ENCODE measurements at regions not wholly inside any gene's neighbourhood (a gene's known extent, or its start where the extent isn't known, plus 50 kb on each side); places are given as distances from the start of the nearest gene placed in this dataset.
"Not testable (repeated sequence)": the region's sequence is repeated elsewhere in the genome, so short reads cannot be mapped to it uniquely, and the experiment has no call there.

DNA sequence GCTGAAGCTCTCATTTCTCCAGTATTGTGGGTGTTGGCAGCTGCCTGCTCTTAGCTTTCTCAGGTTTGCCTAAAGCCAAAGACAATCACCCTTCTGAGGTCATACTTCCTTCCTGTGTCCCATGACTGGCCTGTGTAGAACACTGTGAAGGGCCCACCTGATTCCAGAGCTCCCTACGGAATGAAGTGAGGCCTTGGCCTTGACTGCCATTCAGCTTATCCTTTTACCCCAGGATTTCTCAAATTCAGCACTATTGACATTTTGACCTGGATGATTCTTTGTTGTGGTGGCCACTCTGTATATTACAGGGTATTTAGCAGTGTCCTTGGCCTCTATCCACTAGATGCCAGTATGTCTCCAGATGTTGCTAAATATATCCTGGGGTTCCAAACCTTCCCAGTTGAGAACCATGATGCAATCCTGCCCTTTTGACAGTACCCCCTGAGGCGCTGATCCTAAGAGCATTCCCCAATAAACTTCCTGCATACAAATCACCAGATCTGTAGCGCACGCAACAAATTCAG is 112.3 kb upstream of the KRR1 start:
- ChIA-PET CTCF (interaction anchor here (0.6 to 1.7 kb wide), 5 partner anchors 11 to 936 kb away, joined by 3 to 4 read pairs (median 3); partner anchors contain the start of gene OSBPL8), POLR2A (no interaction called here)
- DNase-seq (ENCODE audit: extremely low spot score): no peak
- no peak for TF ChIP-seq CTBP1 (IDR thresholded peaks at IDR 0.05; ENCODE audit: borderline replicate concordance)
- no peak for TF ChIP-seq LEF1 (IDR thresholded peaks at IDR 0.05; ENCODE audit: borderline replicate concordance)
- TF ChIP-seq ZNF384 (IDR thresholded peaks at IDR 0.05): no peak
- TF ChIP-seq, protein P1, sequence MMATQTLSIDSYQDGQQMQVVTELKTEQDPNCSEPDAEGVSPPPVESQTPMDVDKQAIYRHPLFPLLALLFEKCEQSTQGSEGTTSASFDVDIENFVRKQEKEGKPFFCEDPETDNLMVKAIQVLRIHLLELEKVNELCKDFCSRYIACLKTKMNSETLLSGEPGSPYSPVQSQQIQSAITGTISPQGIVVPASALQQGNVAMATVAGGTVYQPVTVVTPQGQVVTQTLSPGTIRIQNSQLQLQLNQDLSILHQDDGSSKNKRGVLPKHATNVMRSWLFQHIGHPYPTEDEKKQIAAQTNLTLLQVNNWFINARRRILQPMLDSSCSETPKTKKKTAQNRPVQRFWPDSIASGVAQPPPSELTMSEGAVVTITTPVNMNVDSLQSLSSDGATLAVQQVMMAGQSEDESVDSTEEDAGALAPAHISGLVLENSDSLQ (IDR thresholded peaks at IDR 0.05): no peak
- TF ChIP-seq SUZ12 (IDR thresholded peaks at IDR 0.05): no peak

DNA sequence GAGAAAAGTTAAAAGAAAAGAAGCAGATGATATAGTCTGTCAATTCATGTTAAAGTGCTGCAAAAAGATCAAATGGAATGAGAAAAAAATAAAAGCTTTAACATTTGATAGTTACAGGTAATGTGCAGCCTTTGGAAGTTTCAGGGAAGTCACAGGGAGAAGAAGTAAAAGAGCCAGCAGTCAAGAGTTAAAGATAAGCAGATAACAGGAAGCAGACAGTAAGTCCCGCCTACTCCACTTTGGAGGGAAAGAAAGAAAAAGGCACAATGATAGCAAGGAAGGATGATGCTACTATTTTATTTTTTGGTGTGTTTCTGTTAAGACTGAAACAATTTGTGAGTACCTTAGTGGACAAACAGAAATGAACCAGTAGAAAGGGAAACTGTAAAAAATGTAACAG is 111.1 kb upstream of the KRR1 start:
- CTCF ChIA-PET: interaction anchor here (0.7 kb wide), 1 partner anchor 142 kb away, joined by 3 read pairs; no protein-coding TSS in a partner anchor
- TF ChIP-seq SUZ12 (IDR thresholded peaks at IDR 0.05): no peak
- no peak for TF ChIP-seq BHLHE40 (IDR thresholded peaks at IDR 0.05; ENCODE audit: borderline replicate concordance)
- no peak for TF ChIP-seq ARNT (IDR thresholded peaks at IDR 0.05)
- no peak for TF ChIP-seq ELF4 (IDR thresholded peaks at IDR 0.05)
- TF ChIP-seq SP1 (IDR thresholded peaks at IDR 0.05): no peak
- TF ChIP-seq, protein P1 (IDR thresholded peaks at IDR 0.05): no peak
- no peak for TF ChIP-seq FOXM1 (IDR thresholded peaks at IDR 0.05; ENCODE audit: borderline replicate concordance)
- TF ChIP-seq CTBP1 (IDR thresholded peaks at IDR 0.05; ENCODE audit: borderline replicate concordance): no peak
- no peak for TF ChIP-seq FOXK2 (IDR thresholded peaks at IDR 0.05)
- DNase-seq (ENCODE audit: extremely low spot score): no peak
- POLR2A ChIA-PET: no interaction called here

DNA sequence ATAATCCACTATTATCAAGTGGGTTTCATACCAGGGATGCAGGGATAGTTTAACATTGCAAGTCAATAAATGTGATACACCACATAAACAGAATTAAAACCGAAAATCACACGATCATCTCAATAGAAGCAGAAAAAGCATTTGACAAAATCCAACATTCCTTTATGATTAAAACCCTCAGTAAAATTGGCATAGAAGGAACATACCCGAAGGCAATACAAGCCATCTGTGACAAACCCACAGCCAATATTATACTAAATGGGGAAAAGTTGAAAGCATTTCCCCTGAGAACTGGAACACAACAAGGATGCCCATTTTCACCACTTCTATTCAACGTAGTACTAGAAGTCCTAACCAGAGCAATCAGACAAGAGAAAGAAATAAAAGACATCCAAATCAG is 103.0 kb upstream of the KRR1 start:
- CTCF ChIA-PET, POLR2A ChIA-PET: not testable (repeated sequence)

DNA sequence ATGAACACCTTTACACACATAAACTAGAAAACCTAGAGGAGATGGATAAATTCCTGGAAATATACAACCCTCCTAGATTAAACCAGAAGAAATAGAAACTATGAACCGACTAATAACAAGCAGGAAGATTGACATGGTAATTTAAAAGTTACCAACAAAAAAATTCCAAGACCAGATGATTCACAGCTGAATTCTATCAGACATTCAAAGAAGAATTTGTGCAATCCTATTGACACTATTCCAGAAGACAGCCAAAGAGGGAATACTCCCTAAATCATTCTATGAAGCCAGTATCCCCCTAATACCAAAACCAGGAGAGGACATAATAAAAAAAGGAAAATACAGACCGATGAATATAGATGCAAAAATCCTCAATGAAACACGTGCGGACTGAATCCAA is 102.6 kb upstream of the KRR1 start:
- DNase-seq (ENCODE audit: extremely low spot score): no peak
- CTCF ChIA-PET: no interaction called here

More for the DNA sequence above, 103.0 kb upstream of the KRR1 start:
- not testable (repeated sequence) for DNase-seq (ENCODE audit: extremely low spot score)

DNA sequence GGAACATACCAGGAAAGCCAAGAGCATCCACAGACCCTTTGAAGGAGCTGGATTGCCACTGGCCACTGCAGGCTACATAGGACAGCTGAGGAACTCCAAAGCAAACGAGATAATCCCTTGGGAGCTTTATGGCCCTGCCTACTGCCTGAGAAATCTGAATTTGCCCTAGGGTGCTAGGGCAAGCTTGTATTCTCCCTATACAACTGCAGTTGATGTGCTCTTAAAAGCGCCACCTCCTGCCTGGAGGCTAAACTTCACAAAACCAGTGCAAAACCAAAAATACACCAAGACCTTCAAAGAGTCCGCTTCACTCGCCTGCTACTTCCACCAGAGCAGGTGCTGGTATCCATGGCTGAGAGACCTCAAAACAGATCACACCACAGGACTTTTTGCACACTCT is 99.6 kb upstream of the KRR1 start:
- DNase-seq (ENCODE audit: extremely low spot score): no peak
- no peak for TF ChIP-seq HDGF (IDR thresholded peaks at IDR 0.05; ENCODE audit: borderline replicate concordance)
- TF ChIP-seq CTBP1 (IDR thresholded peaks at IDR 0.05; ENCODE audit: borderline replicate concordance): no peak
- TF ChIP-seq, protein P1 (IDR thresholded peaks at IDR 0.05): no peak
- no peak for TF ChIP-seq FOXA1 (IDR thresholded peaks at IDR 0.05)
- TF ChIP-seq SUZ12 (IDR thresholded peaks at IDR 0.05): no peak
- no peak for TF ChIP-seq LEF1 (IDR thresholded peaks at IDR 0.05; ENCODE audit: borderline replicate concordance)
- no peak for TF ChIP-seq NFRKB (IDR thresholded peaks at IDR 0.05)
- TF ChIP-seq ELF4 (IDR thresholded peaks at IDR 0.05): no peak
- no peak for TF ChIP-seq TARDBP (IDR thresholded peaks at IDR 0.05)
- TF ChIP-seq FOXK2 (IDR thresholded peaks at IDR 0.05): no peak
- no peak for TF ChIP-seq SP1 (IDR thresholded peaks at IDR 0.05)
- no peak for TF ChIP-seq L3MBTL2 (conservative IDR thresholded peaks at IDR 0.05)
- CTCF ChIA-PET: no interaction called here
- POLR2A ChIA-PET: no interaction called here

More for the DNA sequence above, 102.6 kb upstream of the KRR1 start:
- POLR2A ChIA-PET: no interaction called here
- TF ChIP-seq HDGF (IDR thresholded peaks at IDR 0.05; ENCODE audit: borderline replicate concordance): no peak
- no peak for TF ChIP-seq NFRKB (IDR thresholded peaks at IDR 0.05)
- TF ChIP-seq SP1 (IDR thresholded peaks at IDR 0.05): no peak
- TF ChIP-seq ZNF384 (IDR thresholded peaks at IDR 0.05): no peak
- no peak for TF ChIP-seq FOXK2 (IDR thresholded peaks at IDR 0.05)
- TF ChIP-seq, protein P1 (IDR thresholded peaks at IDR 0.05): no peak
- no peak for TF ChIP-seq LEF1 (IDR thresholded peaks at IDR 0.05; ENCODE audit: borderline replicate concordance)
- TF ChIP-seq FOXA1 (IDR thresholded peaks at IDR 0.05): no peak
- TF ChIP-seq ELF4 (IDR thresholded peaks at IDR 0.05): no peak
- no peak for TF ChIP-seq L3MBTL2 (conservative IDR thresholded peaks at IDR 0.05)
- TF ChIP-seq FOXM1 (IDR thresholded peaks at IDR 0.05; ENCODE audit: borderline replicate concordance): no peak
- TF ChIP-seq BHLHE40 (IDR thresholded peaks at IDR 0.05; ENCODE audit: borderline replicate concordance): no peak
- TF ChIP-seq TARDBP (IDR thresholded peaks at IDR 0.05): no peak
- TF ChIP-seq SUZ12 (IDR thresholded peaks at IDR 0.05): no peak

DNA sequence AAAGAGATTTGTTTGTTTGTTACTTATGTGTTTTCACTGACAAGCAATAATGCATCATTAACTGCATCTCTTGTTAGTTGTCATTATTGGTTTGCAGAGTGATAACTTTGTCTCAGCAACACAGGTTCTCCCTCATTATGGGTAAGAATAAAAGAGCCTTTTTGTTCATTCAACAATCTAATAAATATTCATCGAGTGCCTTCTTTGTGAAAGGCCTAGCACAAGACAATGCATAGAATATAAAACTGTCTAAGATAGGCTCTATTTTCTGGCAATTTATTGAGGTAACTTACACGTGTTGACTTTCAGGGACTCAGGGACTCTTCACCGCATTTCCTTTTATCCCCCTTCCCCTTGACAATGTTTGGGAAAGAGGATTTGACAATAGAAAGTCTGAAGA is 95.5 kb upstream of the KRR1 start:
- POLR2A ChIA-PET: no interaction called here
- TF ChIP-seq LEF1 (IDR thresholded peaks at IDR 0.05; ENCODE audit: borderline replicate concordance) (no peak), HDGF (IDR thresholded peaks at IDR 0.05; ENCODE audit: borderline replicate concordance) (no peak), CTBP1 (IDR thresholded peaks at IDR 0.05; ENCODE audit: borderline replicate concordance) (no peak), ARNT (IDR thresholded peaks at IDR 0.05) (no peak), BHLHE40 (IDR thresholded peaks at IDR 0.05; ENCODE audit: borderline replicate concordance) (no peak), FOXK2 (IDR thresholded peaks at IDR 0.05) (no peak), NFRKB (IDR thresholded peaks at IDR 0.05) (no peak), ZNF384 (IDR thresholded peaks at IDR 0.05) (no peak), ELF4 (IDR thresholded peaks at IDR 0.05) (no peak), SUZ12 (IDR thresholded peaks at IDR 0.05) (no peak), SP1 (IDR thresholded peaks at IDR 0.05) (no peak), L3MBTL2 (conservative IDR thresholded peaks at IDR 0.05) (no peak), TARDBP (IDR thresholded peaks at IDR 0.05) (no peak), FOXM1 (IDR thresholded peaks at IDR 0.05; ENCODE audit: borderline replicate concordance) (no peak), FOXA1 (IDR thresholded peaks at IDR 0.05) (no peak)
- TF ChIP-seq, protein P1 (IDR thresholded peaks at IDR 0.05): no peak
- no peak for DNase-seq (ENCODE audit: extremely low spot score)
- CTCF ChIA-PET: no interaction called here
